Prostate gland (tissue), 2 donors: ENCODE measurements at regions not wholly inside any gene's neighbourhood (a gene's known extent, or its start where the extent isn't known, plus 50 kb on each side); places are given as distances from the start of the nearest gene placed in this dataset.

Experiments used
- DNase-seq: peaks from one replicate; pipeline ENCODE4 v3.0.0-alpha.2; 2019; ENCODE audit warnings: low spot score
- H3K27ac ChIP-seq, 2 donors: fragments of 200-600 bp; sonication (generic); 2 replicates each; pipeline ENCODE4 v1.5.1; 2017 to 2019
- H3K27me3 ChIP-seq: fragments of 200-600 bp; sonication (generic); replicated peaks from 2 replicates; pipeline ENCODE4 v1.5.1; 2019; ENCODE audit not compliant: insufficient read depth
- H3K36me3 ChIP-seq, 2 donors: fragments of 200-600 bp; sonication (generic); 1 replicate in 1 of 2; 2 replicates in 1 of 2; pipeline versions ENCODE4 v1.5.1 to v1.8.1; 2017 to 2019
- H3K4me1 ChIP-seq: fragments of 200-600 bp; sonication (generic); replicated peaks from 2 replicates; pipeline ENCODE4 v1.5.1; 2019
- H3K4me3 ChIP-seq, 2 donors: fragments of 200-600 bp; sonication (generic); 2 replicates each; pipeline ENCODE4 v1.5.1; 2017 to 2019
- H3K9me3 ChIP-seq: fragments of 200-600 bp; sonication (generic); 2 replicates; pipeline ENCODE4 v1.5.1; 2017
- POLR2A ChIP-seq: fragments of 450-650 bp; IDR thresholded peaks from one replicate; pipeline ENCODE4 v1.6.1; 2016; ENCODE audit warnings: antibody characterized with exemption, mild to moderate bottlenecking
- POLR2AphosphoS5 ChIP-seq: sonication (generic); formaldehyde crosslinking; IDR thresholded peaks from one replicate; pipeline ENCODE4 v1.6.1; 2017; ENCODE audit warnings: antibody characterized with exemption
- WGBS: methylation state at CpG from one replicate; pipeline ENCODE4 v1.1.5; 2018; 5-methylcytosine and 5-hydroxymethylcytosine counted together
- intact Hi-C: fragments of 100-400 bp; cut with DNase I; formaldehyde crosslinking; loops from one replicate; pipeline ENCODE4 v1.14.2; 2022
- TF ChIP-seq, protein P1 (sequence below), 4 experiments: fragments of 200-600 bp in 2 of 4; fragments of 450-650 bp in 2 of 4; sonication (generic) in 2 of 4; IDR thresholded peaks; 1 replicate in 3 of 4; 2 replicates in 1 of 4; pipeline ENCODE4 v1.5.1; 2016 to 2019; ENCODE audit warnings: antibody characterized with exemption in 4 of 4, mild to moderate bottlenecking in 2 of 4, moderate library complexity in 2 of 4

DNA sequence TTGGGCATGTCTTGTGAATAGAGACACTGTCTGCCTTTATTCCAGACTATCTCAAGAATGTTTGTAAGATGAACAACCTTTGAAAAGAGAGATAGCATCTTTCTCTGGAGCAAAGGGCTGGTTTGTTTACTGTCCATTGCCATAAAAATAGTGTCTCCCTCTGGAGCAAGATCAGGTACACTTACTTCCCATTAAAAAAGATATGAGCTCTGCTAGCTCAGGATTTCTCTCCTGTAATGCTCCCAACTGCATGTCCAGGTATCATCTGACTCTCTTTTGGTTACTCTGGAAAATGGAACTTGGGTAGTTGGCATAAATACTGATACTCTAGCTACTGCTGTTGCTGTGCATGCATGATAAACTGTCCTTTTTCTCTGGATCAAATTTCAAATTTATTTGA is 381.1 kb downstream of the TFEC start:
- Histone ChIP-seq H3K4me1 (peaks cover 3% of the 10 kb centered on the region), H3K27ac (peak overlapping the region in 1 of 2 donors; percentile 15), H3K27me3 (no peaks in the 10 kb centered on the region), H3K9me3 (no peaks in the 10 kb centered on the region), H3K4me3 (no peak overlapping the region), H3K36me3 (no peaks in the 10 kb centered on the region)
- peak; percentile 27 for DNase-seq
- intact Hi-C loops = no loop called here
- TF ChIP-seq POLR2AphosphoS5 (peak; percentile 90), POLR2A (no peak)

DNA sequence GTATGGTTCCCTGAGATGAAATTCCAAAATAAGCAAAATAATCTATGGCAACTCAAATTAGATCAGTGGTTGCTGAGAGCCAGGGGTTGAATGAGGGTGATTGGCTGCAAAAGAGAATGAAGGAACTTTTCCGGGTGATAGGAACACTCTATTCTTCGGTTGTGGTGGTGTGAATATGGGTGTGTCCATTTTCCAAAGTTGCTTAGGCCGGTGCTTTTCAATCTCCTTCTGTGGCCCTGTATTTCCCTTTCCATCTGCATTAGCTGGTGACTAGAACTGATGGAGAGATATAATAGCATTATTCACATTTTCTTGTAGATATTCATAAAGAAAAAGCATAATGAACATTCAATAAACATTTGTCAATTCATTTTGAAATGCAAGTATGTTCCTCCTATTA is 382.9 kb downstream of the TFEC start:
- Histone ChIP-seq H3K27ac (no peak overlapping the region), H3K9me3 (no peaks in the 10 kb centered on the region), H3K27me3 (no peaks in the 10 kb centered on the region), H3K4me1 (peaks cover 3% of the 10 kb centered on the region), H3K4me3 (no peak overlapping the region), H3K36me3 (no peaks in the 10 kb centered on the region)
- TF ChIP-seq, protein P1, sequence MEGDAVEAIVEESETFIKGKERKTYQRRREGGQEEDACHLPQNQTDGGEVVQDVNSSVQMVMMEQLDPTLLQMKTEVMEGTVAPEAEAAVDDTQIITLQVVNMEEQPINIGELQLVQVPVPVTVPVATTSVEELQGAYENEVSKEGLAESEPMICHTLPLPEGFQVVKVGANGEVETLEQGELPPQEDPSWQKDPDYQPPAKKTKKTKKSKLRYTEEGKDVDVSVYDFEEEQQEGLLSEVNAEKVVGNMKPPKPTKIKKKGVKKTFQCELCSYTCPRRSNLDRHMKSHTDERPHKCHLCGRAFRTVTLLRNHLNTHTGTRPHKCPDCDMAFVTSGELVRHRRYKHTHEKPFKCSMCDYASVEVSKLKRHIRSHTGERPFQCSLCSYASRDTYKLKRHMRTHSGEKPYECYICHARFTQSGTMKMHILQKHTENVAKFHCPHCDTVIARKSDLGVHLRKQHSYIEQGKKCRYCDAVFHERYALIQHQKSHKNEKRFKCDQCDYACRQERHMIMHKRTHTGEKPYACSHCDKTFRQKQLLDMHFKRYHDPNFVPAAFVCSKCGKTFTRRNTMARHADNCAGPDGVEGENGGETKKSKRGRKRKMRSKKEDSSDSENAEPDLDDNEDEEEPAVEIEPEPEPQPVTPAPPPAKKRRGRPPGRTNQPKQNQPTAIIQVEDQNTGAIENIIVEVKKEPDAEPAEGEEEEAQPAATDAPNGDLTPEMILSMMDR (IDR thresholded peaks at IDR 0.05) = no peak
- no peak for TF ChIP-seq POLR2AphosphoS5
- intact Hi-C loops = no loop called here
- DNase-seq = no peak
- 81% methylated on average over 3 of the region's 3 CpGs for WGBS

DNA sequence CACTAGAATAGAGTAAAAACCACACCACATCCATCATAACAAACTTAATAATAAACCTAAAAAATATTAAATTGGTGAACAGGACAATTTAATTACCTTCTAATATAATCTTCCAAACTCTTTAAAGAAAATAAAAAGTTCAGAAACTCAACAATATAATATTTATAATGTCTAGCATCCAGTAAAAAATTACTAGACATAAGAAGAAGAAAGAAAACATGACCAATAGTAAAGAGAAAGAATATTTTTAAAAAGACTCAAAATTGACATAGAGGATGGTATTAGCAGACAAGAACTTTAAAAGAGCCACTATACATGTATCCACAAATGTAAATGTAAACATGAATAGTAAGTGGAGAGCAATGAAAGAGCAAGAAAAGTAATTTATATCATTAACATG is 388.4 kb downstream of the TFEC start:
- H3K27me3 ChIP-seq = no peaks in the 10 kb centered on the region

DNA sequence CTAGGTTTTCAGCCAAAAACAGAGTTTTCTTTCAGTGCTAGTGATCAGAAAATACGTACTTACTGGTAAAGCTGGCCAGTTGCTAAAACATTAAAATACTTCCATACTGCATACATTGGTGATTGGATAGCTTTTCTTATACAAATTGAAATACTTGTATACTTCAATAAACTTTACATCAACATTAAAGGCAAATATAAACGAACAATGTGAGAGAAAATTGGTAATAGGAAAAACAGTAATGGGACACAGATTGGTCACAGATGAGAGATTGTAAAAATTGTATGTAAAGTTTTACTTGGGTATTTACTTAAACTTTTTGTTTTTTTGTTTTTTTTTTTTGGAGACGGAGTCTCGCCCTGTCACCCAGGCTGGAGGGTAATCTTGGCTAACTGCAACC is 391.7 kb downstream of the TFEC start:
- no peak for DNase-seq
- H3K27me3 ChIP-seq = no peaks in the 10 kb centered on the region
- intact Hi-C loops = no loop called here
- H3K4me1 ChIP-seq = no peaks in the 10 kb centered on the region
- TF ChIP-seq, protein P1 (IDR thresholded peaks at IDR 0.05) = no peak
- TF ChIP-seq POLR2A (no peak), POLR2AphosphoS5 (no peak)
- no peak overlapping the region for H3K4me3 ChIP-seq
- WGBS = 72% methylated on average over 4 of the region's 4 CpGs
- H3K9me3 ChIP-seq = no peaks in the 10 kb centered on the region
- no peak overlapping the region for H3K27ac ChIP-seq
- H3K36me3 ChIP-seq = no peaks in the 10 kb centered on the region

More for the DNA sequence above, 388.4 kb downstream of the TFEC start:
- intact Hi-C loops = no loop called here
- no peaks in the 10 kb centered on the region for H3K9me3 ChIP-seq
- no peak overlapping the region for H3K4me3 ChIP-seq
- no peak for DNase-seq
- H3K27ac ChIP-seq = no peak overlapping the region
- no peaks in the 10 kb centered on the region for H3K36me3 ChIP-seq
- TF ChIP-seq POLR2AphosphoS5 = no peak
- no peaks in the 10 kb centered on the region for H3K4me1 ChIP-seq

DNA sequence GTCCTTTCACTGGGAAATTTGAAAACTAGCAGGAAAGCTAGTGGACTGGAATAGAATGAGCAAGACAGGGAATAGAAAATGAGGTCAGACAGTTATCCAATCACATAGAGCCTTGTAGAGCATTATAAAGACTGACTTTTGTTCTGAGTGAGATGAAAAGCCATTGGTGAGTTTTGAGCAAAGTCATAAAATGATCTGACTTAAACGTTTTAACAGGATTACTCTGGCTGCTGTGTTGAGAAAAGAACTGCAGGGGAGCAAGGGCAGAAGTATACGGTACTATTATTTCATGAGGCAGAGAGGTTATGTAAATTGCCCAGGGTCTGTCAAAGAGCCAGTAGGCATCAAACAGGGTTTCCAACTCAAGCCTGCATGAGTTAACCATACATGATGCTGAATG is 393.4 kb downstream of the TFEC start:
- Histone ChIP-seq H3K27me3 (no peaks in the 10 kb centered on the region), H3K4me1 (no peaks in the 10 kb centered on the region), H3K27ac (no peak overlapping the region), H3K4me3 (no peak overlapping the region), H3K36me3 (no peaks in the 10 kb centered on the region), H3K9me3 (no peaks in the 10 kb centered on the region)
- intact Hi-C loops = no loop called here
- no peak for DNase-seq
- TF ChIP-seq, protein P1 (IDR thresholded peaks at IDR 0.05) = no peak
- TF ChIP-seq POLR2A (no peak), POLR2AphosphoS5 (no peak)
- WGBS = 37% methylated on average over 2 of the region's 2 CpGs

DNA sequence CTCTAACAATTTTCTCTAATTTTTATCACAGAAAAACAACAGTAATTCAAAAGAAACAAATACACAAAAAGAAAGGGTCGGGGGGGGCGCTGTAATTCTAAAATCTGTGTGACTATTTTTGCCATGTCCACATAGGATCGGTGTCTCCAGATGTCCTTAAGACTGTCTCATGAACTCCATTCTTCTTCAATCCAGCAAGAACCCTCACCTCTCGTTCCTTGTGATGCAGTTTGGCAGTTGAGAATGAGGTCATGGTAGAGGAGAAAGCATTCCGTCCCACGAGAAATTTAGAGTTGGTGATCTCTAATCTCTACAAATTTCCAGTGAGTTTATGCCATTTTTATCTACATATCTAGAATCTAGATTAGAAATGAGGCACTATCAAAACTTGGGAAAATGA is 394.7 kb downstream of the TFEC start:
- no peaks in the 10 kb centered on the region for H3K27me3 ChIP-seq
- TF ChIP-seq, protein P1 (IDR thresholded peaks at IDR 0.05) = no peak
- TF ChIP-seq POLR2AphosphoS5 (no peak), POLR2A (no peak)
- intact Hi-C loops = no loop called here
- H3K4me3 ChIP-seq = no peak overlapping the region
- no peaks in the 10 kb centered on the region for H3K4me1 ChIP-seq
- H3K27ac ChIP-seq = no peak overlapping the region
- no peaks in the 10 kb centered on the region for H3K36me3 ChIP-seq
- no peaks in the 10 kb centered on the region for H3K9me3 ChIP-seq
- DNase-seq = no peak
- WGBS = 74% methylated on average over 6 of the region's 6 CpGs
